K562 (cell line): ENCODE measurements at regions not wholly inside any gene's neighbourhood (a gene's known extent, or its start where the extent isn't known, plus 50 kb on each side); places are given as distances from the start of the nearest gene placed in this dataset.

ENCODE experiments used
- ATAC-seq: fragments of 200-7000 bp; cut with Tn5 transposase; 3 replicates; pipeline ENCODE4 v1.9.1; 2020; ENCODE audit warnings: moderate library complexity
- BruUV-seq: library from RNA; stranded (reverse); fragments of 400-500 nt; replicated peaks from 2 replicates; lab custom pipeline; 2021; lab: Mats Ljungman, UMichigan
- CTCF ChIA-PET: fragments of 300-600 bp; formaldehyde crosslinking; extraction: SDS; loops from one replicate; lab custom pipeline; 2021; ENCODE audit warnings: low intra/inter-chr PET ratio; lab: Yijun Ruan, JAX
- POLR2A ChIA-PET: fragments of 300-600, 350-650 bp; sonication (Branson Sonifier 250); formaldehyde crosslinking; extraction: SDS; loops from one replicate; lab custom pipeline; 2021; ENCODE audit warnings: antibody characterized with exemption, inconsistent platforms; lab: Yijun Ruan, JAX
- DNase-seq, 4 experiments: peaks; one replicate each; pipeline versions ENCODE4 v3.0.0 to v3.0.0-alpha.2; 2011 to 2018; ENCODE audit warnings: low spot score in 3 of 4, mixed read lengths in 3 of 4; ENCODE audit errors: extremely low read depth in 1 of 4
- FAIRE-seq: peaks from 2 replicates; lab custom pipeline; 2011; peaks lifted over from hg19 to GRCh38; lab: Jason Lieb, UNC
- H2AFZ ChIP-seq: 2 replicates; pipeline ENCODE4 v1.6.0; 2011; ENCODE audit warnings: low read depth, low read length, control low read depth, inconsistent platforms
- H3K27ac ChIP-seq: fragments of 200-600 bp; 3 replicates; pipeline ENCODE4 v1.8.0; 2011; ENCODE audit warnings: low read depth, mild to moderate bottlenecking, control low read depth, inconsistent platforms, low read length, moderate library complexity, mixed read lengths; ENCODE audit errors: extremely low read depth
- H3K27me3 ChIP-seq, 2 experiments: fragments of 300-600 bp in 1 of 2; 2 replicates in 1 of 2; 3 replicates in 1 of 2; pipeline versions ENCODE4 v1.6.0 to v1.8.0; 2011; ENCODE audit warnings: inconsistent platforms in 2 of 2, low read length in 2 of 2, mild to moderate bottlenecking in 1 of 2, mixed read lengths in 1 of 2, moderate library complexity in 1 of 2; ENCODE audit not compliant: control insufficient read depth in 2 of 2, insufficient read depth in 2 of 2
- H3K36me3 ChIP-seq: fragments of 300-600 bp; 3 replicates; pipeline ENCODE4 v1.8.0; 2011; ENCODE audit warnings: mild to moderate bottlenecking, low read length, inconsistent platforms; ENCODE audit not compliant: control insufficient read depth, insufficient read depth
- H3K4me1 ChIP-seq, 2 experiments: fragments of 200-600 bp in 1 of 2; replicated peaks in 1 of 2; 2 replicates in 1 of 2; 3 replicates in 1 of 2; pipeline versions ENCODE4 v1.5.1 to v1.8.0; 2011; ENCODE audit warnings: inconsistent platforms in 2 of 2, low read length in 2 of 2, mild to moderate bottlenecking in 1 of 2, mixed read lengths in 1 of 2, moderate library complexity in 1 of 2; ENCODE audit not compliant: control insufficient read depth in 2 of 2, insufficient read depth in 2 of 2
- H3K4me2 ChIP-seq: 2 replicates; pipeline ENCODE4 v1.6.1; 2011; ENCODE audit warnings: low read length, control low read depth, inconsistent platforms, mixed read lengths; ENCODE audit not compliant: insufficient read depth
- H3K4me3 ChIP-seq: fragments of 200-600 bp; sonication (generic), shearing (Covaris generic); 2 replicates; pipeline ENCODE4 v1.5.1; 2016; ENCODE audit warnings: control low read depth, inconsistent platforms
- H3K79me2 ChIP-seq: fragments of 200-600 bp; 3 replicates; pipeline ENCODE4 v1.8.0; 2011; ENCODE audit warnings: low read length, inconsistent platforms; ENCODE audit not compliant: control insufficient read depth, insufficient read depth
- H3K9ac ChIP-seq, 2 experiments: 2 replicates each; pipeline versions ENCODE4 v1.6.0 to v1.6.1; 2011; ENCODE audit warnings: low read depth in 2 of 2, low read length in 2 of 2, control low read depth in 1 of 2, inconsistent platforms in 1 of 2, mild to moderate bottlenecking in 1 of 2, mixed read lengths in 1 of 2; ENCODE audit not compliant: insufficient read depth in 1 of 2
- H3K9me1 ChIP-seq: one replicate; pipeline ENCODE4 v1.6.0; 2011; ENCODE audit warnings: inconsistent platforms, mild to moderate bottlenecking, low read length, moderate library complexity; ENCODE audit not compliant: control insufficient read depth, insufficient read depth
- H3K9me3 ChIP-seq: replicated peaks from 2 replicates; pipeline ENCODE4 v1.5.1; 2011; ENCODE audit warnings: low read depth, low read length, inconsistent platforms; ENCODE audit not compliant: control insufficient read depth, insufficient read depth
- H4K20me1 ChIP-seq: replicated peaks from 2 replicates; pipeline ENCODE4 v1.6.1; 2011; ENCODE audit warnings: low read length, inconsistent platforms, mixed read lengths; ENCODE audit not compliant: control insufficient read depth, insufficient read depth
- CAMTA2 ChIP-seq: fragments of 250-450 bp; sonication (Bioruptor Pico); conservative IDR thresholded peaks from 2 replicates; pipeline ENCODE4 v1.5.1; 2022
- KHSRP ChIP-seq: fragments of 450-650 bp; IDR thresholded peaks from 2 replicates; pipeline ENCODE4 v1.6.1; 2017
- L3MBTL2 ChIP-seq: fragments of 450-650 bp; IDR thresholded peaks from 2 replicates; pipeline ENCODE4 v1.6.1; 2016; ENCODE audit warnings: mild to moderate bottlenecking, moderate library complexity
- MCM2 ChIP-seq: fragments of 450-650 bp; IDR thresholded peaks from 2 replicates; pipeline ENCODE4 v1.6.1; 2017; ENCODE audit warnings: low read depth, mild to moderate bottlenecking
- POLR2AphosphoS2 ChIP-seq: IDR thresholded peaks from 2 replicates; pipeline ENCODE4 v1.6.1; 2012; ENCODE audit warnings: low read length, improper control_type of control experiment
- POLR2H ChIP-seq: IDR thresholded peaks from 2 replicates; pipeline ENCODE4 v1.6.1; 2016; ENCODE audit warnings: missing genetic modification characterization, low read depth, mild to moderate bottlenecking, control low read depth, missing compliant biosample characterization, moderate library complexity
- SIN3A ChIP-seq, 2 experiments: fragments of 150-350 bp in 1 of 2; IDR thresholded peaks; 2 replicates each; pipeline ENCODE4 v1.6.1; 2011 to 2016; ENCODE audit warnings: borderline replicate concordance in 2 of 2, low read depth in 2 of 2, low read length in 2 of 2, mild to moderate bottlenecking in 2 of 2, moderate library complexity in 2 of 2; ENCODE audit not compliant: control insufficient read depth in 1 of 2
- ZNF175 ChIP-seq: fragments of 200-800 bp; sonication (Bioruptor generic); IDR thresholded peaks from 2 replicates; pipeline ENCODE4 v1.6.1; 2016; ENCODE audit warnings: low read depth, mild to moderate bottlenecking, missing genetic modification characterization, missing compliant biosample characterization
- ZNF232 ChIP-seq: sonication (generic); formaldehyde crosslinking; IDR thresholded peaks from 2 replicates; pipeline ENCODE4 v1.8.0; 2022; ENCODE audit warnings: mild to moderate bottlenecking, missing genetic modification reagents
- ZNF24 ChIP-seq: fragments of 450-650 bp; IDR thresholded peaks from 2 replicates; pipeline ENCODE4 v1.6.1; 2016
- WGBS: fragments of 100-300 bp; shearing (Covaris generic); methylation state at CpG from one replicate; pipeline ENCODE4 v1.1.6; 2016; ENCODE audit warnings: low coverage, mixed read lengths; ENCODE audit not compliant: insufficient coverage; ENCODE audit errors: missing lambda C conversion rate; 5-methylcytosine and 5-hydroxymethylcytosine counted together
- in situ Hi-C: fragments of 300-500 bp; cut with MboI; formaldehyde crosslinking; loops from 4 replicates; pipeline ENCODE4 v1.15.0; 2018; ENCODE audit warnings: inconsistent platforms, mixed read lengths
- intact Hi-C: fragments of 100-400 bp; cut with micrococcal nuclease; formaldehyde crosslinking; loops from 2 replicates; pipeline ENCODE4 v1.14.2; 2022
- TF ChIP-seq, protein P1 (sequence below): sonication (generic); formaldehyde crosslinking; IDR thresholded peaks from 2 replicates; pipeline ENCODE4 v1.8.0; 2022; ENCODE audit warnings: mild to moderate bottlenecking, missing genetic modification reagents
- TF ChIP-seq, protein P2 (sequence below): fragments of 450-650 bp; IDR thresholded peaks from 2 replicates; pipeline ENCODE4 v1.6.1; 2016

- in situ Hi-C loops, result no loop called here
- FAIRE-seq, result no peak
These were observed 837.9 kb upstream of the RBFOX1 start for GRCh38 chr16:6494716-6495115.

GRCh38 chr16:6493555-6493954 lies 839.1 kb upstream of the RBFOX1 start:
- H4K20me1 ChIP-seq, result no peaks in the 10 kb centered on the region
- ChIA-PET CTCF (no interaction called here), POLR2A (interaction anchor here (0.7 kb wide), 1 partner anchor 874 kb away, joined by 3 read pairs; no protein-coding TSS in a partner anchor)
- no peak overlapping the region for H3K9ac ChIP-seq
- no peak overlapping the region for H2AFZ ChIP-seq
- FAIRE-seq (no peak), DNase-seq (no peak), ATAC-seq (no peak)
- H3K27ac ChIP-seq, result no peak overlapping the region
- H3K4me3 ChIP-seq, result no peak overlapping the region
- peaks cover 0 to 8% of the 10 kb centered on the region in 2 experiments; a peak in 3 of 5 replicates for H3K27me3 ChIP-seq
- no peaks in the 10 kb centered on the region for H3K4me1 ChIP-seq
- no peaks in the 10 kb centered on the region for H3K36me3 ChIP-seq
- no TSS peak for BruUV-seq
- H3K4me2 ChIP-seq, result no peak overlapping the region
- H3K9me1 ChIP-seq, result no peaks in the 10 kb centered on the region
- WGBS, result 0% methylated on average over 6 of the region's 6 CpGs
- no peaks in the 10 kb centered on the region for H3K79me2 ChIP-seq
- intact Hi-C loops, result no loop called here
- in situ Hi-C loops, result no loop called here
- no peaks in the 10 kb centered on the region for H3K9me3 ChIP-seq
- TF ChIP-seq, protein P1, sequence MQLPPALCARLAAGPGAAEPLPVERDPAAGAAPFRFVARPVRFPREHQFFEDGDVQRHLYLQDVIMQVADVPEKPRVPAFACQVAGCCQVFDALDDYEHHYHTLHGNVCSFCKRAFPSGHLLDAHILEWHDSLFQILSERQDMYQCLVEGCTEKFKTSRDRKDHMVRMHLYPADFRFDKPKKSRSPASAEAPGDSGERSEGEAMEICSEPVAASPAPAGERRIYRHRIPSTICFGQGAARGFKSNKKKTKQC (CRISPR knock-in tag), result no peak
- TF ChIP-seq ZNF24 (no peak), KHSRP (no peak), ZNF175 (CRISPR knock-in tag) (no peak), POLR2H (tag) (no peak), CAMTA2 (CRISPR knock-in tag) (no peak)

More at GRCh38 chr16:6494716-6495115, 837.9 kb upstream of the RBFOX1 start:
- no peak overlapping the region for H3K9ac ChIP-seq
- H4K20me1 ChIP-seq, result no peaks in the 10 kb centered on the region
- CTCF ChIA-PET, result no interaction called here
- BruUV-seq, result no TSS peak
- ATAC-seq (no peak), DNase-seq (no peak)
- POLR2A ChIA-PET, result interaction anchor here (0.6 kb wide), 1 partner anchor 330 kb away, joined by 3 read pairs; no protein-coding TSS in a partner anchor
- no peak overlapping the region for H3K4me2 ChIP-seq
- no peaks in the 10 kb centered on the region for H3K36me3 ChIP-seq
- H3K27me3 ChIP-seq, result peaks cover 0 to 8% of the 10 kb centered on the region in 2 experiments; a peak in 3 of 5 replicates
- H3K9me3 ChIP-seq, result no peaks in the 10 kb centered on the region
- no peak overlapping the region for H3K27ac ChIP-seq
- H3K9me1 ChIP-seq, result no peaks in the 10 kb centered on the region
- H2AFZ ChIP-seq, result no peak overlapping the region
- H3K79me2 ChIP-seq, result no peaks in the 10 kb centered on the region
- no peaks in the 10 kb centered on the region for H3K4me1 ChIP-seq
- no peak overlapping the region for H3K4me3 ChIP-seq
- TF ChIP-seq POLR2AphosphoS2 (no peak), ZNF232 (CRISPR knock-in tag) (no peak), L3MBTL2 (no peak), SIN3A (IDR thresholded peaks at IDR 0.05; ENCODE audit: borderline replicate concordance in 2 of 2, control insufficient read depth in 1 of 2, low read depth in 2 of 2, low read length in 2 of 2) (no peak), MCM2 (no peak)
- TF ChIP-seq, protein P2, sequence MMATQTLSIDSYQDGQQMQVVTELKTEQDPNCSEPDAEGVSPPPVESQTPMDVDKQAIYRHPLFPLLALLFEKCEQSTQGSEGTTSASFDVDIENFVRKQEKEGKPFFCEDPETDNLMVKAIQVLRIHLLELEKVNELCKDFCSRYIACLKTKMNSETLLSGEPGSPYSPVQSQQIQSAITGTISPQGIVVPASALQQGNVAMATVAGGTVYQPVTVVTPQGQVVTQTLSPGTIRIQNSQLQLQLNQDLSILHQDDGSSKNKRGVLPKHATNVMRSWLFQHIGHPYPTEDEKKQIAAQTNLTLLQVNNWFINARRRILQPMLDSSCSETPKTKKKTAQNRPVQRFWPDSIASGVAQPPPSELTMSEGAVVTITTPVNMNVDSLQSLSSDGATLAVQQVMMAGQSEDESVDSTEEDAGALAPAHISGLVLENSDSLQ, result no peak
- WGBS, result 1% methylated on average over 6 of the region's 6 CpGs
- intact Hi-C loops, result no loop called here
